ENCODE measurements at regions not wholly inside any gene's neighbourhood (a gene's known extent, or its start where the extent isn't known, plus 50 kb on each side); places are given as distances from the start of the nearest gene placed in this dataset.
A peak's percentile ranks its signal among the peaks of the same experiment; 100 is the strongest.
"Not testable (repeated sequence)": the region's sequence is repeated elsewhere in the genome, so short reads cannot be mapped to it uniquely, and the experiment has no call there.

DNA sequence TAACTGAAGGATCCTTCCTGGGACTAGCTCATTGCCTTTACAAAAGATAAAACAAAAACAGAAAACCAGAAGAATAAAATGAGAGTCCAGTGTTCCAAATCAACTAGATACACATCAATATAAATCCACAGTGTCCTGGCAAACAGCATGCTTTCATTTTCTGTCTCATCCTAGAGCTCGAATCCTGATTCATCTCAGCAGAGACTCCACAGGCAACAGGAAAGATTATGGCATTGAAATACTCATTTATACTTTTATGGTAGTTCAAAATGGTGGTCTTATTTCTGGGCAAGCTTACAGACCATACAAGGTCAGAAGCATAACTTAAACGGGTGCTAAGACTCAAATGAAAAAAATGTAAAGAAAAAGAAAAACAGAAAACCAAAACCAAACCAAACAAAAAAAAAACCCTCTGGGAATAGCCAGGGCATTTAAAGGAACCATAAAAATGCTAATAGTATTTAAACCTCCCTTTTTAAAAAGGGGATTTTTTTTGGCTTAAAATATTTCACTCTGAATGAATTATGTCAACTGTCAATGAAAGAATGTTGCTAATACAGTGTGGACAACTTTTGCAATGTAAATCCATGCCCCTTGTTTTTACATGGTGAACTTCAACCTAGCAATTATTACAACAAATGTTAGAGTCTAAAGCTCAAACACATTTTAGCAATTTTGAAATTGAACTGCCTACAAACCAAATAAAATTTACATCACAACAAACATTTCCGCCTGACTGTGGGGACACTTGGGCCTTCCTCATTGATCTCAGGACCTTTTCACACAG lies 57.9 kb downstream of the GPR101 start:
- Mint-ChIP-seq H3K4me3 (no peak overlapping the region), H3K27me3 (no peaks in the 10 kb centered on the region), H3K9me3 (peaks cover 4 to 6% of the 10 kb centered on the region in 2 donors), H3K27ac (no peak overlapping the region), H3K4me1 (peaks cover 0 to 4% of the 10 kb centered on the region in 2 donors), H3K36me3 (peaks cover 5 to 7% of the 10 kb centered on the region in 2 donors)
- DNase-seq, result no peak
- no peak for ATAC-seq (replicated peaks)

DNA sequence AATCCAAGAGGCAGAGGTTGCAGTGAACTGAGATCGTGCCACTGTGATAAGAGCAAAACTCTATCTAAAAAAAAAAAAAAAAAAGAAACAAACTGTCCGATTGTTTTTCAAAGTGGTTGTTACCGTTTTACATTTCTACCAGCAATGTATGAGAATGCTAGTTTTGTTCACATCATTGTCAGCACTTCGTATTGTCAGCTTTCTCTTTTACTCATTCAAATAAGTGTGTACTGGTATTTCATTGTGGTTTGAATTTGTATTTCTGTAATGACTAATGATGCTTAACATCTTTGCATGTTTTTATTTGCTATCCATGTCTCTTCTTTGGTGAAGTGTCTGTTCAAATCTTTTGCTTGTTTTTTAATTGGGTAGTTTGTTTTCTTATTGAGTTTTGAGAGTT lies 65.8 kb downstream of the GPR101 start:
- no peak for DNase-seq
- H3K27me3 Mint-ChIP-seq, result no peaks in the 10 kb centered on the region
- no peaks in the 10 kb centered on the region for H3K9me3 Mint-ChIP-seq
- ATAC-seq (replicated peaks), result no peak
- H3K36me3 Mint-ChIP-seq, result no peaks in the 10 kb centered on the region
- H3K27ac Mint-ChIP-seq, result no peak overlapping the region
- no peak overlapping the region for H3K4me3 Mint-ChIP-seq
- no peaks in the 10 kb centered on the region for H3K4me1 Mint-ChIP-seq

DNA sequence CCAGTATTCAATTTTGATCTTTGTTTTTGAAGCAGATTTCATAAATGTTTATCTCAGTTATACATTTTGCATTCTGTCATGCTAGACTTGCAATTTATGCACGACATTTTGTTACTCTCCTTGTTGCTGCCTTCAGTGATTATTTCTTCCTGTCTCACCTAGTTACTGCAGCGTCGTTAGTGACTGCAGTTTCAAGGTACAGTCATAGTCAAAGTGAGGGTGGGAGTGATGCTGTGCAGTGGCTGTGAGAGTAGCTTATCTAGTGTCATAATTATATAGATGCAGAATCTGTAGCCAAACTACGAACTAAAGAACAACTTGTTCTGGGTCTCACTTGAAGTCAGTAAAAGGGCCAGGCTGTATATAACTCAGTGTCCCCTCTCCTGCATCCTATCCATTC lies 69.8 kb downstream of the GPR101 start:
- no peaks in the 10 kb centered on the region for H3K27me3 Mint-ChIP-seq
- H3K27ac Mint-ChIP-seq, result no peak overlapping the region
- H3K4me1 Mint-ChIP-seq, result peaks cover 0 to 4% of the 10 kb centered on the region in 2 donors
- no peak for DNase-seq
- peaks cover 0 to 1% of the 10 kb centered on the region in 2 donors for H3K36me3 Mint-ChIP-seq
- ATAC-seq (replicated peaks), result no peak
- no peak overlapping the region for H3K4me3 Mint-ChIP-seq
- no peaks in the 10 kb centered on the region for H3K9me3 Mint-ChIP-seq

DNA sequence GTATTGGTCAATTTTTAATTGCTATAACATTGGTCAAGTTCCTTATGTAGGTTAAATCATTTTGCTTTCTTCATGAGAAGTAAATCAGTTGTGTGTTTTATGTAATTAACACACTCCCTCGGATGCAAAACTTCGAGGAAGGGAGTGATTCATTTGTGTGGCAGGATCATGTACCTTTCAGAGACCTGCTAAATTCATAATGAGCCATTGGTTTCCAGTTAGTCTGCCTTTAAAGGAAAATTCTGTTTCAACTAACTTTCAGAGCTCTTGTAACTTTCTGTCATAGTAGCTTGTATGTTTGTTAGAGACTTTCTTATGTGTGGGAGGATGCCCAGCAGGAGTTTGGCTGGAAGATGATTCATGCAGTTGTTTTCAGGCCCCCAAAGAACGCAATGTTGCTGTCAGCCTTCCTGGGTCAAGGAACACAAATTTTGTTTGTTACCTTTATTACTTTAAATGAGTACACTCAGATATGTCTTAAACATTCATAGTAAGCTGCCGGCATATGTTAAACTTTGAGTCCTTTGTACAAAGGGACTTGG lies 72.1 kb downstream of the GPR101 start:
- H3K27me3 Mint-ChIP-seq, result no peaks in the 10 kb centered on the region
- no peak for DNase-seq
- no peak overlapping the region for H3K4me3 Mint-ChIP-seq
- no peak overlapping the region for H3K27ac Mint-ChIP-seq
- peaks cover 0 to 4% of the 10 kb centered on the region in 2 donors for H3K4me1 Mint-ChIP-seq
- no peak for ATAC-seq (replicated peaks)
- H3K9me3 Mint-ChIP-seq, result no peaks in the 10 kb centered on the region
- peaks cover 0 to 1% of the 10 kb centered on the region in 2 donors for H3K36me3 Mint-ChIP-seq

DNA sequence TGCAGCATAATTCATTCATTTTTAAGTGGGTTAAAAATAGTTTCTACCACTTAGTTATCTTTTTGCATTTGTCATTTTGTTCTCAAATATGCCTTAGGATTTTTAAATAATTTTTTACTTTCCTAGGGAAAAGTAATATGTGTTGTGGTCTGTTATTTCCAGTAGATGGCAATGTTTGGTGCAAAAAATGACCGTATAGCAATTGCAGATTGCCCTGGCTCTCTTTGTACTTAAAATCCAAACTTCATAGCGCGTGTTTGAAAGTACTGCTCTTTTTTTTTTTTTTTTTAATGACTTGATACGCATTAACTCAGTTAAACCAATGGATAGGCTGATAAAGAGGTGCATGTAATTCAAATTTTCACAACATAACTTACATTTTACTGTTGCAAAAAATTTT lies 74.4 kb upstream of the RBMX start:
- DNase-seq, result no peak
- ATAC-seq (replicated peaks), result no peak
- Mint-ChIP-seq H3K27me3 (no peaks in the 10 kb centered on the region), H3K4me1 (peaks cover 0 to 2% of the 10 kb centered on the region in 2 donors), H3K27ac (no peak overlapping the region), H3K4me3 (no peak overlapping the region), H3K9me3 (no peaks in the 10 kb centered on the region), H3K36me3 (no peaks in the 10 kb centered on the region)

DNA sequence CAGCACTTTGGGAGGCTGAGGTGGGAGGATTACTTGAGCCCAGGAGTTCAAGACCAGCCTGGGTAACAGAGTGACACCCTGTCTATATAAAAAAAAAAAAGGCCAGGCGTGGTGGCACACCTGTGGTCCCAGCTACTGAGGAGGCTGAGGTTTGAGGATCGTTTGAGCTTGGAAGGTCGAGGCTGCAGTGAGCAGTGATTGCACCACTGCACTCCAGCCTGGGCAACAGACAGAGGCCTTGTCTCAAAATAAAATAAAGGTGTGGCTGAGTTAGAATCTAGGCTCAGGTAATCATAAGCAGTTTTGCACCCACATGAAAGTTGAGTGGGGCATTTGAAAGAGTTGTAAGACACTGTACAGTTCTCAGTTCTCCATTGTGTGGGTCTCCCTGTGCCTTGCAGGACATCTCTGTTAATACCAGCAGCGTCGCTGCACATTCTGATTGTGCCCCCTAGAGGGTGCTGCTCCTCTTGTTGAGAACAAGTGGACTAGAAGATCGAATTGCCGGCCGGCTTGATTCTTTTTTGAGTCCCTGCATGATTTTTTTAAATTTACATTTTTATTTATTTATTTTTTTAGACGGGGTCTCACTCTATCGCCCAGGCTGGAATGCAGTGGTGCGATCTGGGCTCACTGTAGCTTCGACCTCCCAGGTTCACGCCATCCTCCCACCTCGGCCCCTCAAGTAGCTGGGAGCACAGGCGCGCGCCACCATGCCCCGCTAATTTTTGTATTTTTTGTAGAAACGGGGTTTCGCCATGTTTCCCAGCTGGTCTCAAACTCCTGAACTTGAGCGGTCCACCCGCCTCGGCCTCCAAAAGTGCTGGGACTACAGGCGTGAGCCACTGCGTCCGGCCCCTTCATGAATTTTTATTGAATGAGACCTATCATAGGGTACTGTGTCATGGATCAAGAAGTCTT lies 73.6 kb upstream of the RBMX start:
- DNase-seq (peak; percentile 53), ATAC-seq (replicated peaks) (peak; percentile 93 to 98)
- Mint-ChIP-seq H3K36me3 (no peaks in the 10 kb centered on the region), H3K4me3 (no peak overlapping the region), H3K4me1 (no peaks in the 10 kb centered on the region), H3K27ac (no peak overlapping the region), H3K27me3 (no peaks in the 10 kb centered on the region), H3K9me3 (no peaks in the 10 kb centered on the region)

DNA sequence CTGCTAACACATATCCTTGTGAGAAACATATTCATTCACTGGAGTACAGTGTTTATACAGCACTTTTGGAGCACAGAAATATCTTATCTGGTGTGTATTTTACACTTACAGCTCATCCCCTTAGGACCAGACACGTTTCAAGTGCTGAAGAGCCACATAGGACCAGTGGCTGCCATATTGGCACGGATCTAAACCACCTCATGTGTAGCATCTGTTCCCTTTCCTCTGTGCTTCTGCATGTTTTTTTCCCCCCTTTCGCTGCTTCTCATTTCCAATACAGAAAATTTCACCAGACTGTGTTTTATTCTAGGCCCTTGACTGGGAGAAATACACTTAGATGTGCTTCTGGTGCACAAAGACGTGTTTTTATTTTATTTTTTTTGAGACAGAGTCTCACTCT lies 69.7 kb upstream of the RBMX start:
- ATAC-seq (replicated peaks) (no peak), DNase-seq (no peak)
- no peaks in the 10 kb centered on the region for H3K4me1 Mint-ChIP-seq
- no peaks in the 10 kb centered on the region for H3K36me3 Mint-ChIP-seq
- H3K27ac Mint-ChIP-seq, result no peak overlapping the region
- no peak overlapping the region for H3K4me3 Mint-ChIP-seq
- no peaks in the 10 kb centered on the region for H3K27me3 Mint-ChIP-seq
- H3K9me3 Mint-ChIP-seq, result no peaks in the 10 kb centered on the region

DNA sequence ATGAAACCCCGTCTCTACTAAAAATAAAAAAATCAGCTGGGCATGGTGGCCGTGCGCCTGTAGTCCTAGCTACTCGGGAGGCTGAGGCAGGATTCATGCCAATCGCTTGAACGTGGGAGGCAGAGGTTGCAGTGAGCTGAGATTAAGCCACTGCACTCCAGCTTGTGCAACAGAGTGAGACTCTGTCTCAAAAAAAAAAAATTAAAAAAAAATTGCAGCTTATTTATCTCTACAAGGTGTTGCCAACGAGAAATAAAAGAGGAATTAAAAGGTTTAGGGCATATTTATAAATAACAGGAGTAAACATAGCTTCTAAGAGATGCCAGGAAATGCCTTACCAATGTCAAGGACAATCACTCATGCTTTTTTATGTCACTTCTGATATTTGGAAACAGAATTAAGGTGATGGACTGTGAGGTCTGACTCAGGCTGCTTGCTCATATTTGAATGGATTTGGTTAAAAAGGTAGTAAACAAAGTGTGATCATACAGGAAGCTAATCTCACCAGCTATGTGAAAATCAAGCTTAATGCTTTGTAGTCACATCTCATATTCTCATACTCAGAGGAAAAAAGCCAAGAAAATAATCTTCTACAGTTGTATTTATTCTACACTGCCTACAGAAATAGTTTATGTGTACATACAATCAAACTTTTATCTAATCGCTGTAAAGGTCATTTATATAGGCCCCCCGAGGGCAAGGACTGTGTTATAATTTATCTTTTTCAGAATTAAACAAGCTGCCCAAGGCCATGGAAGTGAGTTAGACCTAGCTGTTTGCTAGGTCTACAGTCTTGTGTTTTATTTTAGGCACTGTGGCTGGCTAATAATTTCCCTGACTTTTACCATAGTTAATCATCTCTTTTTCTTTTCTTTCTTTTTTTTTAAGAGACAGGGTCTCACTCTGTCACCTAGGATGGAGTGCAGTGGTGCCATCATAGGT lies 61.1 kb upstream of the RBMX start:
- Mint-ChIP-seq H3K9me3 (no peaks in the 10 kb centered on the region), H3K27me3 (no peaks in the 10 kb centered on the region), H3K36me3 (peaks cover 0 to 4% of the 10 kb centered on the region in 2 donors), H3K4me3 (no peak overlapping the region), H3K4me1 (no peaks in the 10 kb centered on the region), H3K27ac (no peak overlapping the region)
- DNase-seq (no peak), ATAC-seq (replicated peaks) (no peak)

DNA sequence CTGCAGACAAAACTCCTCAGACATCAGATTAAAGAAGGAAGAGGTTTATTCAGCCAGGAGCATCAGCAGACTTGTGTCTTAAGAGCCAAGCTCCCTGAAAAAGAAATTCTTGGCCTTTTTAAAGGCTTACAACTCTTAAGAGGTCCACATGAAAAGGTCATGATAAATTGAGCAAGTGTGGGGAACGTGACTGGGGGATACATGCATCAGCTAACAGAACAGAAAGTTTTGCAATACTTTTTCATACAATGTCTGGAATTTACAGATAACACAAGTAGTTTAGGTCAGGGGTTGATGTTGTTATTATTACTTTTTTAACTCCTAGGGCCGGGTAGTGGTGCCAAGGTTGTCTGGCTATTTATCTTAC lies 55.6 kb upstream of the RBMX start:
- Mint-ChIP-seq H3K4me1 (no peaks in the 10 kb centered on the region), H3K27me3 (no peaks in the 10 kb centered on the region), H3K9me3 (no peaks in the 10 kb centered on the region), H3K36me3 (peaks cover 6 to 7% of the 10 kb centered on the region in 2 donors), H3K4me3 (no peak overlapping the region), H3K27ac (no peak overlapping the region)
- no peak for DNase-seq
- ATAC-seq (replicated peaks), result no peak

DNA sequence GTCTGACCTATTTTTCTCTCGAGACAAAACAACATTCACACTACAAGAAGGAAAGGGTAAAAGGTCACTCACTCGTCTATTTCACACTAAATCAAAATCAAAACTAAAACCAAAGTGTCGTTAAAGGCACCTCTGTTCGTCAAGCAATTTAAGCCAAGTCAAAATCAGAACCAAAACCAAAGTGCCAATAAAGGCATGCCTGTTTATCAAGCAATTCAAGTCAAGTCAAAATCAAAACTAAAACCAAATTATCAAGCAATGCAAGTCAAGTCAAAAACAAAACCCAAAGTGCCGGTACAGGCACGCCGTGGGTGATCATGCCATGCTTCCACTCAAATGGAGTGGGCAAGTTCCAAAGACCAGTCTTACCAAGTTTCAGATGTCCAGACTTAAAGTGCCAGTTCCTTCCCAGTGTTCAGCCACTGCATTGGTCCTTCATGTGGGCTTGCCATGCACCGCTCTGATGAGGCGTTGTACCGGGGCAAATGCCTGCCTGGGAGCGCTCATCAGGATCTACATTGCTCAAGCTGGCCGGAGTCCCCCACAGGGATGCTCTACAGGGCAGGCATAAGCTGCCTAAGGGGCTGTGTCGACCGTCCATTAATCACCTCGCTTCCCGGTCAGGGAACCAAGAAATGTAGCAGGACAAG lies 55.1 kb upstream of the RBMX start:
- not testable (repeated sequence) for DNase-seq; H3K27ac Mint-ChIP-seq; H3K9me3 Mint-ChIP-seq; H3K4me1 Mint-ChIP-seq; H3K4me3 Mint-ChIP-seq; ATAC-seq (replicated peaks); H3K36me3 Mint-ChIP-seq; H3K27me3 Mint-ChIP-seq

DNA sequence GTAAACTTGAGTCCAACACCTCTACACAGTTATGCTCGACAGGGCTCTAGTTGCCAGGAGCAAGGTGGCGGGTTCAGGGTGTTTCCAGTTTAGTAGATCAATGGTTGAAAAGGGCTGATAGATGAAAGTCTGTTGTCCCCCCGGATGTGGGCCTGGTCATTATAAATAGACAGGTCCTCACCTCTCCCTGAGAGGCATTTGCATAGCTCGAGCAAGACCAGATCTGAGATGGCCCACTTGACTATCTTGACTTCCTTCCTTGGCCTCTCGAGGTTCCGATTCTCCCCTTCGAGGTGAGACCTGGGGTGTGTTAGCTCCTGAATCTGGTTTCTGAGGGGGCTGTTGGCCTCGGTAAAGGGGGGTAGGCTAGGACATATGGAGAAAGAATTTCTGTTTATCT lies 54.1 kb upstream of the RBMX start:
- not testable (repeated sequence) for ATAC-seq (replicated peaks); H3K4me3 Mint-ChIP-seq; DNase-seq; H3K9me3 Mint-ChIP-seq; H3K27me3 Mint-ChIP-seq; H3K27ac Mint-ChIP-seq; H3K4me1 Mint-ChIP-seq
- H3K36me3 Mint-ChIP-seq, result peaks cover 10 to 11% of the 10 kb centered on the region in 2 donors

DNA sequence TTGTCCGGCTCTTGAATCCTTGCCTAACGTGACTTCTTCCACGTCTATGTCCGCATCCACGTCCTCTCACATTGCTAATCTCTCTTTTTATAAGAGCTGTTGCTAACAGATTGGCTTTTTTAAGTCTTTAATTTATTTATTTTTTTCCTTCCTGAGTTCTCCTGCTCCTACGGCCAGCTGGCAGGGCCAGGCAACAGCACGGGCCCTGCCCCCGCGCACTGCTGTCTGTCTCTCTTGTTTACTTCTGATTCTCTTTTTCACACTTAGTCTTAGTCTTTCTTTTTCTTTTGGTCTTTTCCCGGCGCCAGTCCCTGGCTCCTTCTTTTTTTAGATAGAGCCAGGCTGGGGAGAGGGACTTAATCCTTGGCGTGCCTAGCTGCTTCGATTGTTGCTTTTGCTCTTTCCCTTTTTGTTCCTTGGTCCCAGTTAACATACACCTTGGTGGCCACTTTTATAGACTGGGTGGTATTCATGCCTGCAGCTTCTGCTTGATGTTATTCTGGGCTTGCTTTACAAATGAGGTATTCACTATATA lies 53.2 kb upstream of the RBMX start:
- Mint-ChIP-seq H3K4me1 (no peaks in the 10 kb centered on the region), H3K36me3 (peaks cover 10 to 11% of the 10 kb centered on the region in 2 donors), H3K9me3 (no peaks in the 10 kb centered on the region), H3K27me3 (no peaks in the 10 kb centered on the region), H3K27ac (no peak overlapping the region), H3K4me3 (no peak overlapping the region)
- DNase-seq (no peak), ATAC-seq (replicated peaks) (no peak)

DNA sequence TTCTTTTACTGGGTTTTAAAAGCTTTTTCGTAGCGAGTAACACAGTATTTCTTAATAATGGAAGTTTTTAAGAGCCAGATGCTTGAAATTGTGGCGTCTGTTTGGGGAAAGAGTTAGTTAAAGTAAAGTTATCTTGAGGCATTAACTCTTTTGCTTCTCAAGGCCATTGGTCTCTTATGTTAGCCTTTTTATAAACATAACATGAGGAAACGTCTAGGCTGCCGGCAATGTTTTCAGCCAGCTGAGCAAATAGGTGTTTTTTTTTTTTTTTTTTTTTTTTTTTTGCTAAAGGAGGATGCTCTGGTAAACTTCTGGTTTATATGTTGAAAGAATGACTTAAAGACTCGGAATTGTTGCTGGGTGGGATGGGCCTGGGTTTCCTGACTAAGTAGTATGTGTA lies 51.1 kb upstream of the RBMX start:
- Mint-ChIP-seq H3K4me1 (no peaks in the 10 kb centered on the region), H3K4me3 (no peak overlapping the region), H3K36me3 (peaks cover 11% of the 10 kb centered on the region in 2 donors), H3K9me3 (no peaks in the 10 kb centered on the region), H3K27me3 (no peaks in the 10 kb centered on the region), H3K27ac (no peak overlapping the region)
- ATAC-seq (replicated peaks), result no peak
- DNase-seq, result no peak
